Gastroesophageal sphincter (tissue), 4 donors: ENCODE measurements at regions not wholly inside any gene's neighbourhood (a gene's known extent, or its start where the extent isn't known, plus 50 kb on each side); places are given as distances from the start of the nearest gene placed in this dataset.

ENCODE experiments used
- ATAC-seq: fragments of 150-250 bp; one replicate; pipeline ENCODE4 v1.9.1; 2016; ENCODE audit warnings: mild to moderate bottlenecking, moderate library complexity
- H3K27ac ChIP-seq, 4 donors: fragments of 200-600 bp; sonication (generic) in 3 of 4; 1 replicate in 3 of 4; 2 replicates in 1 of 4; pipeline ENCODE4 v1.5.1; 2016 to 2019
- H3K27me3 ChIP-seq: fragments of 200-600 bp; sonication (generic); one replicate; pipeline ENCODE4 v1.5.1; 2019
- H3K36me3 ChIP-seq, 2 donors: fragments of 200-600 bp; sonication (generic); one replicate each; pipeline ENCODE4 v1.5.1; 2019; ENCODE audit warnings: control low read depth in 1 of 2
- H3K4me1 ChIP-seq, 3 donors: fragments of 200-600 bp; sonication (generic); 1 replicate in 2 of 3; 2 replicates in 1 of 3; pipeline ENCODE4 v1.5.1; 2016 to 2019; ENCODE audit warnings: control low read depth in 2 of 3
- H3K4me3 ChIP-seq, 2 donors: fragments of 200-600 bp; sonication (generic); one replicate each; pipeline ENCODE4 v1.5.1; 2019; ENCODE audit warnings: mild to moderate bottlenecking in 1 of 2, moderate library complexity in 1 of 2
- H3K9me3 ChIP-seq, 3 donors: fragments of 200-600 bp; sonication (generic); one replicate each; pipeline ENCODE4 v1.5.1; 2017 to 2019; ENCODE audit warnings: control low read depth in 2 of 3
- CTCF ChIP-seq, 4 experiments: fragments of 200-600 bp in 2 of 4; fragments of 450-650 bp in 2 of 4; sonication (generic) in 1 of 4; IDR thresholded peaks; one replicate each; pipeline ENCODE4 v1.5.1; 2017 to 2019; ENCODE audit warnings: antibody characterized with exemption in 4 of 4, mild to moderate bottlenecking in 2 of 4, moderate library complexity in 2 of 4
- EP300 ChIP-seq: sonication (generic); formaldehyde crosslinking; IDR thresholded peaks from one replicate; pipeline ENCODE4 v1.6.1; 2017; ENCODE audit warnings: antibody characterized with exemption, mild to moderate bottlenecking
- POLR2A ChIP-seq, 2 donors: fragments of 450-650 bp; IDR thresholded peaks; one replicate each; pipeline ENCODE4 v1.6.1; 2017; ENCODE audit warnings: antibody characterized with exemption in 2 of 2, mild to moderate bottlenecking in 2 of 2, moderate library complexity in 1 of 2
- POLR2AphosphoS5 ChIP-seq: sonication (generic); formaldehyde crosslinking; IDR thresholded peaks from one replicate; pipeline ENCODE4 v1.6.1; 2017; ENCODE audit warnings: antibody characterized with exemption
- WGBS, 2 donors: methylation state at CpG; one replicate each; pipeline ENCODE4 v1.1.5; 2018; ENCODE audit warnings: low coverage in 1 of 2; 5-methylcytosine and 5-hydroxymethylcytosine counted together

GRCh38 chr3:182465301-182466185, 327.8 kb upstream of the ATP11B start:
- 75 to 100% methylated on average over 1 to 3 of the region's 3 CpGs for WGBS, 2 donors

GRCh38 chr3:182469086-182469485, 324.2 kb upstream of the ATP11B start:
- no peak for ATAC-seq
- 93 to 100% methylated on average over 2 of the region's 2 CpGs for WGBS, 2 donors
- no peaks in the 10 kb centered on the region for H3K27me3 ChIP-seq
- H3K9me3 ChIP-seq = no peaks in the 10 kb centered on the region
- no peak overlapping the region for H3K27ac ChIP-seq
- H3K36me3 ChIP-seq = no peaks in the 10 kb centered on the region
- H3K4me1 ChIP-seq = no peaks in the 10 kb centered on the region
- no peak overlapping the region for H3K4me3 ChIP-seq
- TF ChIP-seq POLR2AphosphoS5 (no peak), EP300 (no peak), CTCF (IDR thresholded peaks at IDR 0.05) (no peak), POLR2A (IDR thresholded peaks at IDR 0.05) (no peak)

More at GRCh38 chr3:182465301-182466185, 327.8 kb upstream of the ATP11B start:
- H3K27me3 ChIP-seq = no peaks in the 10 kb centered on the region
- no peak for TF ChIP-seq POLR2AphosphoS5
- TF ChIP-seq EP300 = no peak
- TF ChIP-seq CTCF (IDR thresholded peaks at IDR 0.05) = no peak
- no peak for TF ChIP-seq POLR2A (IDR thresholded peaks at IDR 0.05)
- ATAC-seq = no peak
- peaks cover 0 to 14% (median 0%) of the 10 kb centered on the region in 3 donors for H3K9me3 ChIP-seq
- H3K36me3 ChIP-seq = no peaks in the 10 kb centered on the region
- H3K4me1 ChIP-seq = no peaks in the 10 kb centered on the region
- H3K4me3 ChIP-seq = no peak overlapping the region
- H3K27ac ChIP-seq = no peak overlapping the region

- ATAC-seq = no peak
- Histone ChIP-seq H3K4me1 (no peaks in the 10 kb centered on the region), H3K4me3 (no peak overlapping the region), H3K27ac (no peak overlapping the region), H3K9me3 (no peaks in the 10 kb centered on the region), H3K27me3 (no peaks in the 10 kb centered on the region), H3K36me3 (no peaks in the 10 kb centered on the region)
- no peak for TF ChIP-seq POLR2A (IDR thresholded peaks at IDR 0.05)
- TF ChIP-seq POLR2AphosphoS5 = no peak
- no peak for TF ChIP-seq EP300
- no peak for TF ChIP-seq CTCF (IDR thresholded peaks at IDR 0.05)
- WGBS, 2 donors = 88% methylated on average over 1 of the region's 1 CpG; no CpG with 5 or more reads in 1 of the 2 donors
Measured at GRCh38 chr3:182470187-182470586, 323.1 kb upstream of the ATP11B start.

- TF ChIP-seq EP300 (no peak), CTCF (IDR thresholded peaks at IDR 0.05) (no peak), POLR2A (IDR thresholded peaks at IDR 0.05) (no peak), POLR2AphosphoS5 (no peak)
- no peaks in the 10 kb centered on the region for H3K27me3 ChIP-seq
- WGBS, 2 donors = 67 to 100% methylated on average over 1 of the region's 1 CpG
- H3K27ac ChIP-seq = no peak overlapping the region
- H3K4me3 ChIP-seq = no peak overlapping the region
- H3K36me3 ChIP-seq = no peaks in the 10 kb centered on the region
- no peaks in the 10 kb centered on the region for H3K9me3 ChIP-seq
- H3K4me1 ChIP-seq = no peaks in the 10 kb centered on the region
- ATAC-seq = no peak
Measured at GRCh38 chr3:182473191-182473710, 320.1 kb upstream of the ATP11B start.

GRCh38 chr3:182478369-182478768, 314.9 kb upstream of the ATP11B start:
- TF ChIP-seq CTCF (IDR thresholded peaks at IDR 0.05) (no peak), EP300 (no peak), POLR2A (IDR thresholded peaks at IDR 0.05) (no peak), POLR2AphosphoS5 (no peak)
- ATAC-seq = no peak
- Histone ChIP-seq H3K4me1 (peaks cover 0 to 12% (median 0%) of the 10 kb centered on the region in 3 donors), H3K27me3 (no peaks in the 10 kb centered on the region), H3K4me3 (no peak overlapping the region), H3K9me3 (no peaks in the 10 kb centered on the region), H3K36me3 (no peaks in the 10 kb centered on the region), H3K27ac (no peak overlapping the region)
